ENCODE measurements at regions not wholly inside any gene's neighbourhood (a gene's known extent, or its start where the extent isn't known, plus 50 kb on each side); places are given as distances from the start of the nearest gene placed in this dataset.
A peak's percentile ranks its signal among the peaks of the same experiment; 100 is the strongest.

GRCh38 chr6:20313960-20314530 lies 87.6 kb upstream of the E2F3 start:
- no peak for DNase-seq

- DNase-seq: no peak
Measured at GRCh38 chr6:20314866-20315845, 86.5 kb upstream of the E2F3 start.

GRCh38 chr6:20317430-20317829 lies 84.2 kb upstream of the E2F3 start:
- no peak for DNase-seq

- DNase-seq: no peak
Measured at GRCh38 chr6:20318851-20319387, 82.8 kb upstream of the E2F3 start.

GRCh38 chr6:20319520-20320357 lies 81.9 kb upstream of the E2F3 start:
- DNase-seq: peak; percentile 87

GRCh38 chr6:20325641-20326421 lies 75.8 kb upstream of the E2F3 start:
- peak; percentile 75 for DNase-seq

- DNase-seq: no peak
Measured at GRCh38 chr6:20326422-20326728, 75.3 kb upstream of the E2F3 start.

GRCh38 chr6:20327141-20327540 lies 74.5 kb upstream of the E2F3 start:
- DNase-seq: no peak

GRCh38 chr6:20328266-20328923 lies 73.3 kb upstream of the E2F3 start:
- no peak for DNase-seq

- no peak for DNase-seq
Measured at GRCh38 chr6:20328924-20329300, 72.8 kb upstream of the E2F3 start.

- DNase-seq: no peak
Measured at GRCh38 chr6:20331042-20331441, 70.6 kb upstream of the E2F3 start.

- no peak for DNase-seq
Measured at GRCh38 chr6:20331625-20332024, 70.1 kb upstream of the E2F3 start.

GRCh38 chr6:20332441-20333006 lies 69.2 kb upstream of the E2F3 start:
- no peak for DNase-seq

GRCh38 chr6:20333721-20334269 lies 67.9 kb upstream of the E2F3 start:
- DNase-seq: no peak

- DNase-seq: no peak
Measured at GRCh38 chr6:20334334-20334733, 67.3 kb upstream of the E2F3 start.

- DNase-seq: no peak
Measured at GRCh38 chr6:20334962-20335361, 66.7 kb upstream of the E2F3 start.

- peak; percentile 30 for DNase-seq
Measured at GRCh38 chr6:20335872-20336271, 65.8 kb upstream of the E2F3 start.

GRCh38 chr6:20338156-20338555 lies 63.5 kb upstream of the E2F3 start:
- DNase-seq: no peak

GRCh38 chr6:20340068-20340848 lies 61.4 kb upstream of the E2F3 start:
- no peak for DNase-seq

- no peak for DNase-seq
Measured at GRCh38 chr6:20341096-20341495, 60.6 kb upstream of the E2F3 start.

- DNase-seq: no peak
Measured at GRCh38 chr6:20341564-20341963, 60.1 kb upstream of the E2F3 start.
